K562 (cell line): ENCODE measurements at regions not wholly inside any gene's neighbourhood (a gene's known extent, or its start where the extent isn't known, plus 50 kb on each side); places are given as distances from the start of the nearest gene placed in this dataset.

Source experiments
- ATAC-seq: fragments of 200-7000 bp; cut with Tn5 transposase; 3 replicates; pipeline ENCODE4 v1.9.1; 2020; ENCODE audit warnings: moderate library complexity
- BruUV-seq: library from RNA; stranded (reverse); fragments of 400-500 nt; replicated peaks from 2 replicates; lab custom pipeline; 2021; lab: Mats Ljungman, UMichigan
- CTCF ChIA-PET: fragments of 300-600 bp; formaldehyde crosslinking; extraction: SDS; loops from one replicate; lab custom pipeline; 2021; ENCODE audit warnings: low intra/inter-chr PET ratio; lab: Yijun Ruan, JAX
- POLR2A ChIA-PET: fragments of 300-600, 350-650 bp; sonication (Branson Sonifier 250); formaldehyde crosslinking; extraction: SDS; loops from one replicate; lab custom pipeline; 2021; ENCODE audit warnings: antibody characterized with exemption, inconsistent platforms; lab: Yijun Ruan, JAX
- DNase-seq, 4 experiments: peaks; one replicate each; pipeline versions ENCODE4 v3.0.0 to v3.0.0-alpha.2; 2011 to 2018; ENCODE audit warnings: low spot score in 3 of 4, mixed read lengths in 3 of 4; ENCODE audit errors: extremely low read depth in 1 of 4
- FAIRE-seq: peaks from 2 replicates; lab custom pipeline; 2011; peaks lifted over from hg19 to GRCh38; lab: Jason Lieb, UNC
- H2AFZ ChIP-seq: 2 replicates; pipeline ENCODE4 v1.6.0; 2011; ENCODE audit warnings: low read depth, low read length, control low read depth, inconsistent platforms
- H3K27ac ChIP-seq: fragments of 200-600 bp; 3 replicates; pipeline ENCODE4 v1.8.0; 2011; ENCODE audit warnings: low read depth, mild to moderate bottlenecking, control low read depth, inconsistent platforms, low read length, moderate library complexity, mixed read lengths; ENCODE audit errors: extremely low read depth
- H3K27me3 ChIP-seq, 2 experiments: fragments of 300-600 bp in 1 of 2; 2 replicates in 1 of 2; 3 replicates in 1 of 2; pipeline versions ENCODE4 v1.6.0 to v1.8.0; 2011; ENCODE audit warnings: inconsistent platforms in 2 of 2, low read length in 2 of 2, mild to moderate bottlenecking in 1 of 2, mixed read lengths in 1 of 2, moderate library complexity in 1 of 2; ENCODE audit not compliant: control insufficient read depth in 2 of 2, insufficient read depth in 2 of 2
- H3K36me3 ChIP-seq: fragments of 300-600 bp; 3 replicates; pipeline ENCODE4 v1.8.0; 2011; ENCODE audit warnings: mild to moderate bottlenecking, low read length, inconsistent platforms; ENCODE audit not compliant: control insufficient read depth, insufficient read depth
- H3K4me1 ChIP-seq, 2 experiments: fragments of 200-600 bp in 1 of 2; replicated peaks in 1 of 2; 2 replicates in 1 of 2; 3 replicates in 1 of 2; pipeline versions ENCODE4 v1.5.1 to v1.8.0; 2011; ENCODE audit warnings: inconsistent platforms in 2 of 2, low read length in 2 of 2, mild to moderate bottlenecking in 1 of 2, mixed read lengths in 1 of 2, moderate library complexity in 1 of 2; ENCODE audit not compliant: control insufficient read depth in 2 of 2, insufficient read depth in 2 of 2
- H3K4me2 ChIP-seq: 2 replicates; pipeline ENCODE4 v1.6.1; 2011; ENCODE audit warnings: low read length, control low read depth, inconsistent platforms, mixed read lengths; ENCODE audit not compliant: insufficient read depth
- H3K4me3 ChIP-seq: fragments of 200-600 bp; sonication (generic), shearing (Covaris generic); 2 replicates; pipeline ENCODE4 v1.5.1; 2016; ENCODE audit warnings: control low read depth, inconsistent platforms
- H3K79me2 ChIP-seq: fragments of 200-600 bp; 3 replicates; pipeline ENCODE4 v1.8.0; 2011; ENCODE audit warnings: low read length, inconsistent platforms; ENCODE audit not compliant: control insufficient read depth, insufficient read depth
- H3K9ac ChIP-seq, 2 experiments: 2 replicates each; pipeline versions ENCODE4 v1.6.0 to v1.6.1; 2011; ENCODE audit warnings: low read depth in 2 of 2, low read length in 2 of 2, control low read depth in 1 of 2, inconsistent platforms in 1 of 2, mild to moderate bottlenecking in 1 of 2, mixed read lengths in 1 of 2; ENCODE audit not compliant: insufficient read depth in 1 of 2
- H3K9me1 ChIP-seq: one replicate; pipeline ENCODE4 v1.6.0; 2011; ENCODE audit warnings: inconsistent platforms, mild to moderate bottlenecking, low read length, moderate library complexity; ENCODE audit not compliant: control insufficient read depth, insufficient read depth
- H3K9me3 ChIP-seq: replicated peaks from 2 replicates; pipeline ENCODE4 v1.5.1; 2011; ENCODE audit warnings: low read depth, low read length, inconsistent platforms; ENCODE audit not compliant: control insufficient read depth, insufficient read depth
- H4K20me1 ChIP-seq: replicated peaks from 2 replicates; pipeline ENCODE4 v1.6.1; 2011; ENCODE audit warnings: low read length, inconsistent platforms, mixed read lengths; ENCODE audit not compliant: control insufficient read depth, insufficient read depth
- ARID1B ChIP-seq: fragments of 450-650 bp; IDR thresholded peaks from 2 replicates; pipeline ENCODE4 v1.6.1; 2016; ENCODE audit warnings: antibody characterized with exemption, mild to moderate bottlenecking, inconsistent platforms
- ATF3 ChIP-seq, 2 experiments: fragments of 450-650 bp in 1 of 2; sonication (generic) in 1 of 2; formaldehyde crosslinking in 1 of 2; IDR thresholded peaks in 1 of 2; conservative IDR thresholded peaks in 1 of 2; 2 replicates each; pipeline versions ENCODE4 v1.6.1 to v1.8.1; 2016 to 2023; ENCODE audit warnings: mild to moderate bottlenecking in 2 of 2, moderate library complexity in 2 of 2, inconsistent platforms in 1 of 2, missing genetic modification reagents in 1 of 2
- EGR1 ChIP-seq: fragments of 450-650 bp; conservative IDR thresholded peaks from 2 replicates; pipeline ENCODE4 v1.6.1; 2017; ENCODE audit warnings: mild to moderate bottlenecking
- ELF1 ChIP-seq: fragments of 200-800 bp; sonication (Bioruptor generic); IDR thresholded peaks from 2 replicates; pipeline ENCODE4 v1.6.1; 2016; ENCODE audit warnings: missing genetic modification characterization, missing compliant biosample characterization
- MCM3 ChIP-seq: fragments of 450-650 bp; IDR thresholded peaks from 2 replicates; pipeline ENCODE4 v1.6.1; 2016
- MEIS2 ChIP-seq: fragments of 450-650 bp; IDR thresholded peaks from 2 replicates; pipeline ENCODE4 v1.6.1; 2014; ENCODE audit warnings: mild to moderate bottlenecking; ENCODE audit not compliant: partially characterized antibody
- PHF21A ChIP-seq: fragments of 450-650 bp; IDR thresholded peaks from 2 replicates; pipeline ENCODE4 v1.6.1; 2017; ENCODE audit warnings: low read depth, borderline replicate concordance
- RBBP5 ChIP-seq: fragments of 200-600 bp; sonication (generic); IDR thresholded peaks from 2 replicates; pipeline ENCODE4 v1.6.1; 2012; ENCODE audit warnings: borderline replicate concordance, mild to moderate bottlenecking, low read length, control low read depth, inconsistent platforms; ENCODE audit not compliant: insufficient read depth, poor library complexity, severe bottlenecking
- RBM22 ChIP-seq: fragments of 200-400 bp; formaldehyde crosslinking; IDR thresholded peaks from 2 replicates; pipeline ENCODE4 v1.6.1; 2018; ENCODE audit warnings: low read length, low read depth; ENCODE audit not compliant: poor library complexity, severe bottlenecking
- RFX1 ChIP-seq: fragments of 450-650 bp; IDR thresholded peaks from 2 replicates; pipeline ENCODE4 v1.6.1; 2016; ENCODE audit warnings: mild to moderate bottlenecking, moderate library complexity
- STAT5B ChIP-seq: fragments of 250-450 bp; sonication (Bioruptor Pico); IDR thresholded peaks from 2 replicates; pipeline ENCODE4 v1.8.0; 2021; ENCODE audit warnings: mild to moderate bottlenecking, inconsistent platforms
- TCF3 ChIP-seq: sonication (generic); formaldehyde crosslinking; IDR thresholded peaks from 2 replicates; pipeline ENCODE4 v1.4.0; 2020; ENCODE audit warnings: mild to moderate bottlenecking, missing genetic modification reagents
- ZNF165 ChIP-seq: fragments of 250-450 bp; sonication (Bioruptor Pico); IDR thresholded peaks from 2 replicates; pipeline ENCODE4 v1.4.0; 2020; ENCODE audit warnings: borderline replicate concordance
- ZNF3 ChIP-seq: fragments of 250-450 bp; sonication (Bioruptor Pico); IDR thresholded peaks from 2 replicates; pipeline ENCODE4 v1.5.0; 2021; ENCODE audit warnings: mild to moderate bottlenecking, moderate library complexity
- ZNF583 ChIP-seq: fragments of 250-450 bp; sonication (Bioruptor Pico); IDR thresholded peaks from 2 replicates; pipeline ENCODE4 v1.4.0; 2020
- WGBS: fragments of 100-300 bp; shearing (Covaris generic); methylation state at CpG from one replicate; pipeline ENCODE4 v1.1.6; 2016; ENCODE audit warnings: low coverage, mixed read lengths; ENCODE audit not compliant: insufficient coverage; ENCODE audit errors: missing lambda C conversion rate; 5-methylcytosine and 5-hydroxymethylcytosine counted together
- in situ Hi-C: fragments of 300-500 bp; cut with MboI; formaldehyde crosslinking; loops from 4 replicates; pipeline ENCODE4 v1.15.0; 2018; ENCODE audit warnings: inconsistent platforms, mixed read lengths
- intact Hi-C: fragments of 100-400 bp; cut with micrococcal nuclease; formaldehyde crosslinking; loops from 2 replicates; pipeline ENCODE4 v1.14.2; 2022

DNA sequence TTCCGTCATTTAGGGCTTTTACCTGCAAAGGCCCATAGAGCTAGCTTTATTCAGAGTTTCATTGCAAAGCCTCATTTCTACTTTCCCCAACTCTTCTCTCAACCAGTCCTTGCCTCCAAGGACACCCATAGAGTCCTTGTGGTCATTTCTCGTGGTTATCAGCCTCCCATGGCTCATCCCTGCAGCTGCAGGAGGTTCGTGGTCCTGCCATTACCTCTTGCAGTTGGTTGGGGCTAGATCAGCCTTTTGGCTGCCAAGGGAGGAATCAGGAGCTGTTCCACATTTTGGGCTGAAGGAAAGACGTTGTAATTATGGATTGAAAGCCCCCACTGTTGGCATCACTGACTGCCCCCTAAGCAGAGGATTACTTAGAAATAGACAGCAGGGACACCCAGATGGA is 231.0 kb downstream of the MAN2A1 start:
- Histone ChIP-seq H3K79me2 (no peaks in the 10 kb centered on the region), H3K9me1 (no peaks in the 10 kb centered on the region), H3K4me2 (no peak overlapping the region), H3K9ac (no peak overlapping the region), H3K4me1 (no peaks in the 10 kb centered on the region), H3K36me3 (no peaks in the 10 kb centered on the region), H2AFZ (no peak overlapping the region), H3K4me3 (no peak overlapping the region), H3K27ac (no peak overlapping the region), H4K20me1 (no peaks in the 10 kb centered on the region), H3K27me3 (peaks cover 0 to 4% of the 10 kb centered on the region in 2 experiments; a peak in 2 of 5 replicates), H3K9me3 (no peaks in the 10 kb centered on the region)
- ATAC-seq (no peak), FAIRE-seq (no peak), DNase-seq (no peak)
- 2% methylated on average over 4 of the region's 4 CpGs for WGBS
- CTCF ChIA-PET: no interaction called here
- intact Hi-C loops (no loop called here), in situ Hi-C loops (no loop called here)
- POLR2A ChIA-PET: no interaction called here
- TF ChIP-seq STAT5B (no peak), EGR1 (no peak), RFX1 (no peak), TCF3 (no peak), ZNF3 (CRISPR knock-in tag) (no peak), RBM22 (no peak), PHF21A (no peak), RBBP5 (no peak), ZNF583 (CRISPR knock-in tag) (no peak), ZNF165 (CRISPR knock-in tag) (no peak), ELF1 (tag) (no peak), ATF3 (IDR thresholded peaks at IDR 0.05) (no peak), ATF3 (CRISPR knock-in tag; conservative IDR thresholded peaks at IDR 0.05) (no peak), MCM3 (no peak), ARID1B (no peak), MEIS2 (no peak)
- no TSS peak for BruUV-seq
